AG10803 (cell line): ENCODE measurements at regions not wholly inside any gene's neighbourhood (a gene's known extent, or its start where the extent isn't known, plus 50 kb on each side); places are given as distances from the start of the nearest gene placed in this dataset.

Experiments
- DNase-seq: peaks from one replicate; pipeline ENCODE4 v3.0.0; 2010; ENCODE audit warnings: low read depth
- H3K4me3 ChIP-seq: 2 replicates; pipeline ENCODE4 v1.5.1; 2011; ENCODE audit warnings: mild to moderate bottlenecking, low read length, control low read depth
- CTCF ChIP-seq: conservative IDR thresholded peaks from 2 replicates; pipeline ENCODE4 v1.5.1; 2011; ENCODE audit warnings: mild to moderate bottlenecking, low read length, control low read depth, inconsistent platforms

DNA sequence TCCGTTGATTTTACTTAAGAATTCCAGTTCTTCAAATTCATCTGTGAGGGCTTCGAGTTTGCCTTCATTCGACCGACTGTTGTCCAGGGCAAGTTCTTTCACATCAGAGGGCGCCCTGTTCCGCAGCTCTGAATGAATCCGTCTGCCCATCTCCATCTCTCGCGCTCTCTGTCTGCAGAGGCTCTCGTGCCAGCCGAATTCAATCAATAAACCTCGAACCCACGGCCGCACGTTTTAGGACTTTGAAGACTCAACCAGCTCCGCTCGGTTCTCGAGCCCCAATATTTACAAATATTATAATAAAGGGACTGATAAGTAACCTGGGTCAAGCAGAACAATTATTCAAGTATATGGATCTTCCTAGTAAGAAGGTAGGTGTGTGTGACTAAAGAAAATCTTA is 556.4 kb upstream of the SMIM31 start:
- H3K4me3 ChIP-seq: no peak overlapping the region
- no peak for TF ChIP-seq CTCF
- DNase-seq: no peak

GRCh38 chr4:164203476-164203875 is 550.5 kb upstream of the SMIM31 start:
- no peak overlapping the region for H3K4me3 ChIP-seq
- no peak for DNase-seq
- no peak for TF ChIP-seq CTCF

GRCh38 chr4:164204434-164204833 is 549.5 kb upstream of the SMIM31 start:
- peak; percentile 13 for DNase-seq

GRCh38 chr4:164207460-164207859 is 546.5 kb upstream of the SMIM31 start:
- DNase-seq: no peak
- no peak for TF ChIP-seq CTCF
- no peak overlapping the region for H3K4me3 ChIP-seq

More at GRCh38 chr4:164204434-164204833, 549.5 kb upstream of the SMIM31 start:
- no peak for TF ChIP-seq CTCF
- H3K4me3 ChIP-seq: no peak overlapping the region

DNA sequence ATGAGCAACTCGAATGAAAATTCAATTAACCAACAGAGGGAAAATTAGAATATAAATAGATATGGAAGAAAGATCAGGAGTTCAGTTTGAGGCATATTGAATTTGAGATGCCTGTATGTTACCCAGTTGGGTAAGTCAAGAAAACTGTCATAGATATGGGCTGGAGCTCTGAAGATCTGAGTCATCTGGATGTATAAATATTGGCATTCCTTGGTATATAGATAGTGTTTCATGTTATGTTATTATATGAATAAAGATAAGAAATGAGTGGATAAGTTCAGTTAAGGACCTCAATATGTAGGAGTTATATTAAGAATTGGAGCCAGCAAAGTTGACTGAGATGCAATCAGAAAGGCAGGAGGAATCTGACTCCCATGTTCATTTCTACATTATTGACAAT is 543.6 kb upstream of the SMIM31 start:
- H3K4me3 ChIP-seq: no peak overlapping the region
- no peak for TF ChIP-seq CTCF
- DNase-seq: no peak

- DNase-seq: no peak
- TF ChIP-seq CTCF: no peak
Observed at GRCh38 chr4:164212134-164212533, 541.8 kb upstream of the SMIM31 start.

GRCh38 chr4:164212714-164213113 is 541.2 kb upstream of the SMIM31 start:
- DNase-seq: no peak
- no peak for TF ChIP-seq CTCF

More at GRCh38 chr4:164212134-164212533, 541.8 kb upstream of the SMIM31 start:
- no peak overlapping the region for H3K4me3 ChIP-seq

More at GRCh38 chr4:164212714-164213113, 541.2 kb upstream of the SMIM31 start:
- no peak overlapping the region for H3K4me3 ChIP-seq
